Stomach smooth muscle (tissue), 2 donors: ENCODE measurements at regions not wholly inside any gene's neighbourhood (a gene's known extent, or its start where the extent isn't known, plus 50 kb on each side); places are given as distances from the start of the nearest gene placed in this dataset.

Source experiments
- H3K27ac ChIP-seq: one replicate; pipeline ENCODE4 v1.7.0; 2013; ENCODE audit warnings: mild to moderate bottlenecking, low read length, inconsistent platforms
- H3K27me3 ChIP-seq, 2 donors: one replicate each; pipeline ENCODE4 v1.7.0; 2013; ENCODE audit warnings: low read length in 2 of 2; ENCODE audit not compliant: insufficient read depth in 2 of 2, control insufficient read depth in 1 of 2
- H3K36me3 ChIP-seq, 2 donors: one replicate each; pipeline ENCODE4 v1.7.0; 2013; ENCODE audit warnings: low read length in 2 of 2; ENCODE audit not compliant: control insufficient read depth in 2 of 2, insufficient read depth in 2 of 2
- H3K4me1 ChIP-seq: one replicate; pipeline ENCODE4 v1.7.0; 2013; ENCODE audit warnings: low read length; ENCODE audit not compliant: control insufficient read depth, insufficient read depth
- H3K4me3 ChIP-seq, 2 donors: one replicate each; pipeline ENCODE4 v1.7.0; 2013; ENCODE audit warnings: low read length in 2 of 2
- H3K9ac ChIP-seq, 2 donors: one replicate each; pipeline ENCODE4 v1.7.0; 2013; ENCODE audit warnings: low read length in 2 of 2, mild to moderate bottlenecking in 1 of 2
- H3K9me3 ChIP-seq, 2 donors: one replicate each; pipeline ENCODE4 v1.7.0; 2013; ENCODE audit warnings: low read length in 2 of 2; ENCODE audit not compliant: control insufficient read depth in 2 of 2
- donor health status: healthy.
- donor health status: Pancreatic carcinoma.

- Histone ChIP-seq H3K4me3 (no peak overlapping the region), H3K9ac (no peak overlapping the region), H3K27ac (no peak overlapping the region), H3K9me3 (peaks cover 0 to 3% of the 10 kb centered on the region in 2 donors), H3K4me1 (peaks cover 3% of the 10 kb centered on the region), H3K27me3 (no peaks in the 10 kb centered on the region), H3K36me3 (no peaks in the 10 kb centered on the region)
Observed at GRCh38 chr13:76813000-76813691, 73.1 kb downstream of the KCTD12 start.

- Histone ChIP-seq H3K9me3 (peaks cover 0 to 4% of the 10 kb centered on the region in 2 donors), H3K9ac (no peak overlapping the region), H3K36me3 (no peaks in the 10 kb centered on the region), H3K27me3 (no peaks in the 10 kb centered on the region), H3K27ac (no peak overlapping the region), H3K4me1 (peaks cover 3% of the 10 kb centered on the region), H3K4me3 (no peak overlapping the region)
Observed at GRCh38 chr13:76812206-76812897, 73.9 kb downstream of the KCTD12 start.

- no peaks in the 10 kb centered on the region for H3K36me3 ChIP-seq
- H3K4me3 ChIP-seq: no peak overlapping the region
- H3K27ac ChIP-seq: no peak overlapping the region
- peaks cover 3% of the 10 kb centered on the region for H3K4me1 ChIP-seq
- no peak overlapping the region for H3K9ac ChIP-seq
- peaks cover 0 to 6% of the 10 kb centered on the region in 2 donors for H3K9me3 ChIP-seq
- H3K27me3 ChIP-seq: no peaks in the 10 kb centered on the region
Observed at GRCh38 chr13:76809389-76809788, 76.8 kb downstream of the KCTD12 start.

DNA sequence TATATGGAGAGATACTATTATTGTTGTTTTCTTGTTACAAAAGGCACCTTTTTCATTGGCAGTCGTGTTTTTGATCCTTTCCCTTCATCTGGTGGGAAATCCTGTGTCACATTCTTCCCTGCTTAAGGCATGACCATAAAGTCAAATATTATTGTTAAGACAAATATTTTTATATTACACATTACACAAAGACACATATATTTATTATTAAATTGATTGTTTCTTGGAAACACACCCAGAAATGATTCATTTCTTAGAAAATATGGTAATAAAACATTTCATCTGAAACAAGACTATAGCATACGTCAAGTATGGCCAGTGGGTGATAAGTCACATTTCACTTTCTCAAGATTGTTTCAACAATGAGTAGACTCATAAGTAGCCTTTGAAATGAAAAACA lies 77.3 kb downstream of the KCTD12 start:
- Histone ChIP-seq H3K36me3 (no peaks in the 10 kb centered on the region), H3K9me3 (peaks cover 0 to 6% of the 10 kb centered on the region in 2 donors), H3K27ac (no peak overlapping the region), H3K9ac (no peak overlapping the region), H3K27me3 (no peaks in the 10 kb centered on the region), H3K4me3 (no peak overlapping the region), H3K4me1 (peaks cover 3% of the 10 kb centered on the region)

DNA sequence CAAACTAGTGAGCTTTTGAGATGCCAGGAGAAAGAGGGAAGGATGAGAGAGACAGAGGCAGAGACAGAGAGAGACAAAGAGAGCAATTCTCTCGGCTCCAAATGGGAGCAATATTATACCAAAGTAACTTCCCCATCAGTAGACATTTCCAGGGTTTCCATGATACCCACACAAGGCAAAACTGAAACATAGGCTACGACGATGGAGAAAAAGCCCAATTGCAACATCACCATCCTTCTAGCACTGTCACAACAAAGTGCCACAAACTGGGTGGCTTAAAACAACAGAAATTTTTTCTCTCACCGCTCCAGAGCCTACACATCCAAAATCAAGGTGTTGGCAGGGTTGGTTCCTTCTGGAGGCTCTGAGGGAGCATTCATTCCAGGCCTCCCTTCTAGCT lies 81.4 kb downstream of the KCTD12 start:
- H3K4me1 ChIP-seq: no peaks in the 10 kb centered on the region
- H3K27ac ChIP-seq: no peak overlapping the region
- no peak overlapping the region for H3K4me3 ChIP-seq
- no peak overlapping the region for H3K9ac ChIP-seq
- no peaks in the 10 kb centered on the region for H3K27me3 ChIP-seq
- no peaks in the 10 kb centered on the region for H3K36me3 ChIP-seq
- H3K9me3 ChIP-seq: peaks cover 0 to 7% of the 10 kb centered on the region in 2 donors

GRCh38 chr13:76803831-76804230 lies 82.4 kb downstream of the KCTD12 start:
- no peaks in the 10 kb centered on the region for H3K27me3 ChIP-seq
- H3K36me3 ChIP-seq: no peaks in the 10 kb centered on the region
- H3K4me1 ChIP-seq: no peaks in the 10 kb centered on the region
- H3K27ac ChIP-seq: no peak overlapping the region
- no peak overlapping the region for H3K9ac ChIP-seq
- H3K9me3 ChIP-seq: peaks cover 0 to 7% of the 10 kb centered on the region in 2 donors
- no peak overlapping the region for H3K4me3 ChIP-seq

DNA sequence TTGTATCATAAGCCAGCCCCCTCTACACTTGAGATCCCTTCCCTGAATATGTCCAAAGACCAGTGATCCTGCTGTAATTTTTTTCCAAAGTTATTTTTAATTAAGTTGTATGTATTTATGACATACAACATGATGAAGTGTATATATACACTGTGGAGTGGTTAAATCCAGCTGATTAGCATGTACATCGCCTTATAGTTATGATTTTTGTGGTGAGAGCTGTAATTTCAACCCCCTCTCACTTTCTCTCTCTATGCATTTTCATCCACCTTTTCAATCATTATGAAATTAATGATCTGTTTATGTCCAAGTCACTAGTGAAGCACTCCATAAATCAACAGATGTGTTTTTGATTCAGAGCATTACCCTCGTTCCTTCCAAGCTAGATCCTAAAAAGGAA lies 85.3 kb downstream of the KCTD12 start:
- no peaks in the 10 kb centered on the region for H3K4me1 ChIP-seq
- H3K27ac ChIP-seq: no peak overlapping the region
- H3K36me3 ChIP-seq: no peaks in the 10 kb centered on the region
- H3K4me3 ChIP-seq: no peak overlapping the region
- no peaks in the 10 kb centered on the region for H3K27me3 ChIP-seq
- no peak overlapping the region for H3K9ac ChIP-seq
- H3K9me3 ChIP-seq: peaks cover 0 to 2% of the 10 kb centered on the region in 2 donors

- Histone ChIP-seq H3K4me1 (no peaks in the 10 kb centered on the region), H3K4me3 (no peak overlapping the region), H3K9ac (no peak overlapping the region), H3K27ac (no peak overlapping the region), H3K9me3 (peaks cover 0 to 2% of the 10 kb centered on the region in 2 donors), H3K36me3 (no peaks in the 10 kb centered on the region), H3K27me3 (no peaks in the 10 kb centered on the region)
Observed at GRCh38 chr13:76799696-76800095, 86.5 kb downstream of the KCTD12 start.

DNA sequence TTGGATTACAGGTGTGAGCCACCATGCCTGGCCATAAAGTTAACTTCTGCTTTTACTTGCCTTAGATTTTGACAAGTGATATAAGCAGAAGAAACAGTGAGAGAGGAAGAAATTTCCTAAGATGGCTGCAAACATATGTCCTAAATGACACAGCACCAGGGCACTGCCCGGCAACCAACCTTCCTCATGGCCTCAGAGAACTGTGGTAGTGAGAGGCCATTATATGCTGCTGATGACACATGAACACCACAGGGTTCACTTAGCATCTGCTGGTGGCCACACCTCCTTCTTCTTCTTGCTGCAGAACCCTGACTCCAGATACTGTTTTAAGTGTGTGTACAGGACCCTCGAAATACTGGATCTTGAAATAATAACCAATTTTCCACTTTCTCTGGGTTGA lies 88.2 kb downstream of the KCTD12 start:
- Histone ChIP-seq H3K9me3 (peaks cover 0 to 2% of the 10 kb centered on the region in 2 donors), H3K27ac (no peak overlapping the region), H3K36me3 (no peaks in the 10 kb centered on the region), H3K4me3 (no peak overlapping the region), H3K27me3 (no peaks in the 10 kb centered on the region), H3K4me1 (no peaks in the 10 kb centered on the region), H3K9ac (no peak overlapping the region)

GRCh38 chr13:76797361-76797760 lies 88.8 kb downstream of the KCTD12 start:
- H3K4me1 ChIP-seq: no peaks in the 10 kb centered on the region
- H3K9me3 ChIP-seq: peaks cover 0 to 2% of the 10 kb centered on the region in 2 donors
- no peaks in the 10 kb centered on the region for H3K27me3 ChIP-seq
- no peak overlapping the region for H3K9ac ChIP-seq
- H3K4me3 ChIP-seq: no peak overlapping the region
- no peak overlapping the region for H3K27ac ChIP-seq
- no peaks in the 10 kb centered on the region for H3K36me3 ChIP-seq

DNA sequence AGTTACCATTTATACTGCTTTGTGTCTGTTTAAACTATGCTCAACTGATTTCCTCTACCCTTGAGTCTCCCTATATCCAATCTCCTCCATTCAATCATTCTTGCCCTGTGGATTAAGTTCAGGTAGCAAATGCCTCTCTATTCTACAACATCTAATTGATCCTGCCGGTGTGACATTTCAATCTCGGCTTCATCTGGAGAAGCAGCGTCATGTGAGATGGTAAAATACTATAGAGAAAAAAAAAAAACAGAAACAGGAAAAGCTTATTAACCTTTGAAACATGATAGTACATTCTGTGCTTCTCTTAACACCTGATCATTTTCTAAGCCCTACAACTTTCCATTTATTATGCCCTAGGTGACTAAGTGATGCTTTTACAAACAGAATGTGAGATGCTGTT lies 89.4 kb downstream of the KCTD12 start:
- no peak overlapping the region for H3K9ac ChIP-seq
- H3K36me3 ChIP-seq: no peaks in the 10 kb centered on the region
- H3K27ac ChIP-seq: no peak overlapping the region
- H3K27me3 ChIP-seq: no peaks in the 10 kb centered on the region
- no peak overlapping the region for H3K4me3 ChIP-seq
- H3K9me3 ChIP-seq: no peaks in the 10 kb centered on the region
- no peaks in the 10 kb centered on the region for H3K4me1 ChIP-seq
